GM18861 (cell line): ENCODE measurements at regions not wholly inside any gene's neighbourhood (a gene's known extent, or its start where the extent isn't known, plus 50 kb on each side); places are given as distances from the start of the nearest gene placed in this dataset.

Experiments used
- ATAC-seq: cut with Tn5 transposase; IDR thresholded peaks from one replicate; pipeline ENCODE4 v1.9.1; 2021; ENCODE audit not compliant: unreplicated experiment

GRCh38 chr1:112040891-112041740 lies 51.6 kb upstream of the KCND3 start:
- no peak for ATAC-seq

GRCh38 chr1:112043901-112044300 lies 54.4 kb upstream of the KCND3 start:
- no peak for ATAC-seq

GRCh38 chr1:112044745-112045144 lies 55.3 kb upstream of the KCND3 start:
- ATAC-seq, result no peak

- ATAC-seq, result no peak
Measured at GRCh38 chr1:112046630-112047029, 57.2 kb upstream of the KCND3 start.

GRCh38 chr1:112048421-112048820 lies 59.0 kb upstream of the KCND3 start:
- no peak for ATAC-seq

- ATAC-seq, result no peak
Measured at GRCh38 chr1:112054510-112054909, 65.0 kb upstream of the KCND3 start.

GRCh38 chr1:112056354-112056753 lies 66.9 kb upstream of the KCND3 start:
- no peak for ATAC-seq

- ATAC-seq, result no peak
Measured at GRCh38 chr1:112057736-112058135, 68.3 kb upstream of the KCND3 start.

GRCh38 chr1:112058815-112059450 lies 69.5 kb upstream of the KCND3 start:
- no peak for ATAC-seq

GRCh38 chr1:112059679-112060078 lies 70.2 kb upstream of the KCND3 start:
- no peak for ATAC-seq

GRCh38 chr1:112060261-112060660 lies 70.8 kb upstream of the KCND3 start:
- ATAC-seq, result no peak

- no peak for ATAC-seq
Measured at GRCh38 chr1:112061056-112061455, 71.6 kb upstream of the KCND3 start.

- no peak for ATAC-seq
Measured at GRCh38 chr1:112061901-112062320, 72.4 kb upstream of the KCND3 start.

- no peak for ATAC-seq
Measured at GRCh38 chr1:112063781-112064728, 74.6 kb upstream of the KCND3 start.

GRCh38 chr1:112067989-112068388 lies 78.5 kb upstream of the KCND3 start:
- no peak for ATAC-seq

- no peak for ATAC-seq
Measured at GRCh38 chr1:112070677-112071076, 81.2 kb upstream of the KCND3 start.

- ATAC-seq, result no peak
Measured at GRCh38 chr1:112074711-112075110, 85.2 kb upstream of the KCND3 start.

- no peak for ATAC-seq
Measured at GRCh38 chr1:112075566-112075965, 86.1 kb upstream of the KCND3 start.

- no peak for ATAC-seq
Measured at GRCh38 chr1:112079446-112079845, 90.0 kb upstream of the KCND3 start.

- ATAC-seq, result no peak
Measured at GRCh38 chr1:112083487-112083886, 94.0 kb upstream of the KCND3 start.

- ATAC-seq, result no peak
Measured at GRCh38 chr1:112092656-112093371, 103.3 kb upstream of the KCND3 start.
